ENCODE measurements at regions not wholly inside any gene's neighbourhood (a gene's known extent, or its start where the extent isn't known, plus 50 kb on each side); places are given as distances from the start of the nearest gene placed in this dataset.

DNA sequence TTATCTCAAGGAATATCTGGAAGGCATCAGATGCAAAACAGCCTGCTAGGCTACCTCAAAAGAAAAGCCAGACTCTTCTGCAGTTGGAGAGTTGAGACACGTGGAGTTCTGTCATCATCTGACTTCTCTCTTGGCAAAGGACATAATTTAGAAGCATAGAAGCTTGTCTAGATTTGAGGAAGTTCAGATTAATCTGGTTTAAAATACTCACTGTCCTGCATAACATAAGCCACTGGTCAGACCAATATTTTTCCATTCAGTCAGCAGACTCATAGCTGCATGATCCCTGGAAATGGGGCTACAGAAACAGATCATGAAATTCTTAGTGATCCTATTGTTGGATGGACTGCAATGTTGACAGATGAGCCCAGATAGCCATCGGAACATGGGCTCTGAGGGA, 349.0 kb downstream of the TXNL1 start:
- Histone ChIP-seq H3K4me3 (no peak overlapping the region), H3K27me3 (replicated peaks in 1 of 2; ENCODE audit: control insufficient read depth in 2 of 2, insufficient read depth in 2 of 2, low read length in 1 of 2) (no peaks in the 10 kb centered on the region), H3K9me3 (replicated peaks; ENCODE audit: control insufficient read depth, insufficient read depth, low read length) (no peaks in the 10 kb centered on the region), H3K27ac (ENCODE audit: control insufficient read depth, insufficient read depth) (no peak overlapping the region), H2AFZ (ENCODE audit: control insufficient read depth, low read depth, low read length) (no peak overlapping the region), H4K20me1 (ENCODE audit: control insufficient read depth, insufficient read depth) (no peaks in the 10 kb centered on the region), H3K4me2 (ENCODE audit: control insufficient read depth, insufficient read depth) (no peak overlapping the region), H3K36me3 (ENCODE audit: control insufficient read depth in 2 of 2, insufficient read depth in 2 of 2, low read length in 1 of 2) (no peaks in the 10 kb centered on the region), H3K9ac (ENCODE audit: control insufficient read depth, insufficient read depth, low read length) (no peak overlapping the region), H3K79me2 (ENCODE audit: control insufficient read depth, insufficient read depth, low read length) (no peaks in the 10 kb centered on the region), H3K4me1 (ENCODE audit: control insufficient read depth, insufficient read depth, low read length) (no peaks in the 10 kb centered on the region)
- FAIRE-seq (no peak), DNase-seq (ENCODE audit: low read depth, low spot score) (no peak), ATAC-seq (no peak)
- ChIA-PET POLR2A (no interaction called here), RAD21 (ENCODE audit: unreplicated experiment) (interaction anchor here (0.5 kb wide), 1 partner anchor 279 kb away, joined by 3 read pairs; no protein-coding TSS in a partner anchor), CTCF (interaction anchor here (0.6 to 0.8 kb wide), 2 partner anchors 11 to 63 kb away, joined by 3 to 4 read pairs; no protein-coding TSS in a partner anchor), SMC1A (ENCODE audit: uncharacterized antibody, unreplicated experiment) (interaction anchor here (1.1 to 1.7 kb wide), 5 partner anchors 9 to 23 kb away, joined by 3 to 6 read pairs (median 3); no protein-coding TSS in a partner anchor)
- TF ChIP-seq TCF3 (IDR thresholded peaks at IDR 0.05; ENCODE audit: borderline replicate concordance, insufficient read depth, low read depth, low read length): no peak
- TF ChIP-seq NFYB (IDR thresholded peaks at IDR 0.05; ENCODE audit: insufficient read depth, low read depth, low read length): no peak
- TF ChIP-seq, protein P1, sequence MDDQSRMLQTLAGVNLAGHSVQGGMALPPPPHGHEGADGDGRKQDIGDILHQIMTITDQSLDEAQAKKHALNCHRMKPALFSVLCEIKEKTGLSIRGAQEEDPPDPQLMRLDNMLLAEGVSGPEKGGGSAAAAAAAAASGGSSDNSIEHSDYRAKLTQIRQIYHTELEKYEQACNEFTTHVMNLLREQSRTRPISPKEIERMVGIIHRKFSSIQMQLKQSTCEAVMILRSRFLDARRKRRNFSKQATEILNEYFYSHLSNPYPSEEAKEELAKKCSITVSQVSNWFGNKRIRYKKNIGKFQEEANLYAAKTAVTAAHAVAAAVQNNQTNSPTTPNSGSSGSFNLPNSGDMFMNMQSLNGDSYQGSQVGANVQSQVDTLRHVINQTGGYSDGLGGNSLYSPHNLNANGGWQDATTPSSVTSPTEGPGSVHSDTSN (IDR thresholded peaks at IDR 0.05; ENCODE audit: insufficient replicate concordance, low read depth, low read length): no peak
- no peak for TF ChIP-seq FOS (IDR thresholded peaks at IDR 0.05; ENCODE audit: borderline replicate concordance, extremely low read depth, insufficient read length)
- TF ChIP-seq MYB (IDR thresholded peaks at IDR 0.05; ENCODE audit: borderline replicate concordance, low read depth, low read length): no peak
- TF ChIP-seq, protein P2, sequence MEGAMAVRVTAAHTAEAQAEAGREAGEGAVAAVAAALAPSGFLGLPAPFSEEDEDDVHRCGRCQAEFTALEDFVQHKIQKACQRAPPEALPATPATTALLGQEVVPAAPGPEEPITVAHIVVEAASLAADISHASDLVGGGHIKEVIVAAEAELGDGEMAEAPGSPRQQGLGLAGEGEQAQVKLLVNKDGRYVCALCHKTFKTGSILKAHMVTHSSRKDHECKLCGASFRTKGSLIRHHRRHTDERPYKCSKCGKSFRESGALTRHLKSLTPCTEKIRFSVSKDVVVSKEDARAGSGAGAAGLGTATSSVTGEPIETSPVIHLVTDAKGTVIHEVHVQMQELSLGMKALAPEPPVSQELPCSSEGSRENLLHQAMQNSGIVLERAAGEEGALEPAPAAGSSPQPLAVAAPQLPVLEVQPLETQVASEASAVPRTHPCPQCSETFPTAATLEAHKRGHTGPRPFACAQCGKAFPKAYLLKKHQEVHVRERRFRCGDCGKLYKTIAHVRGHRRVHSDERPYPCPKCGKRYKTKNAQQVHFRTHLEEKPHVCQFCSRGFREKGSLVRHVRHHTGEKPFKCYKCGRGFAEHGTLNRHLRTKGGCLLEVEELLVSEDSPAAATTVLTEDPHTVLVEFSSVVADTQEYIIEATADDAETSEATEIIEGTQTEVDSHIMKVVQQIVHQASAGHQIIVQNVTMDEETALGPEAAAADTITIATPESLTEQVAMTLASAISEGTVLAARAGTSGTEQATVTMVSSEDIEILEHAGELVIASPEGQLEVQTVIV (IDR thresholded peaks at IDR 0.05; ENCODE audit: borderline replicate concordance, partially characterized antibody): no peak
- TF ChIP-seq CHD1 (IDR thresholded peaks at IDR 0.05; ENCODE audit: low read depth, low read length): no peak
- no peak for TF ChIP-seq CREM (IDR thresholded peaks at IDR 0.05; ENCODE audit: low read depth)
- TF ChIP-seq BRCA1 (IDR thresholded peaks at IDR 0.05; ENCODE audit: low read depth, low read length): no peak
- TF ChIP-seq CEBPB (IDR thresholded peaks at IDR 0.05; ENCODE audit: borderline replicate concordance in 1 of 2, low read depth in 2 of 2, low read length in 2 of 2): no peak
- intact Hi-C loops (cut with micrococcal nuclease; ENCODE audit: unreplicated experiment): no loop called here
- in situ Hi-C loops (cut with MboI): no loop called here
- 42% methylated on average over 2 of the region's 2 CpGs for WGBS (ENCODE audit: insufficient coverage, insufficient replicate concordance, low lambda C conversion rate, missing lambda C conversion rate)
- no TSS peak for BruUV-seq (replicated peaks)
